ENCODE measurements at regions not wholly inside any gene's neighbourhood (a gene's known extent, or its start where the extent isn't known, plus 50 kb on each side); places are given as distances from the start of the nearest gene placed in this dataset.

GRCh38 chr10:64089648-64090047 lies 568.4 kb downstream of the REEP3 start:
- TF ChIP-seq CTCF (IDR thresholded peaks at IDR 0.05) = no peak
- TF ChIP-seq EP300 (IDR thresholded peaks at IDR 0.05) = no peak
